Immature natural killer cell (primary cell): ENCODE measurements at regions not wholly inside any gene's neighbourhood (a gene's known extent, or its start where the extent isn't known, plus 50 kb on each side); places are given as distances from the start of the nearest gene placed in this dataset.

ENCODE experiments used
- DNase-seq, 3 donors: peaks; one replicate each; pipeline ENCODE4 v3.0.0; 2022; ENCODE audit warnings: mixed read lengths in 1 of 3
- H3K27ac Mint-ChIP-seq, 6 donors: one replicate each; pipeline ENCODE4 v1.8.0; 2020; ENCODE audit warnings: mixed read lengths in 6 of 6, mild to moderate bottlenecking in 5 of 6, inconsistent platforms in 4 of 6, moderate library complexity in 3 of 6
- H3K27me3 Mint-ChIP-seq, 3 donors: one replicate each; pipeline ENCODE4 v1.8.0; 2020 to 2021; ENCODE audit warnings: low read depth in 3 of 3, mild to moderate bottlenecking in 3 of 3, mixed read lengths in 3 of 3, moderate library complexity in 3 of 3, inconsistent platforms in 1 of 3
- H3K36me3 Mint-ChIP-seq, 3 donors: one replicate each; pipeline ENCODE4 v1.8.0; 2020; ENCODE audit warnings: mixed read lengths in 3 of 3, inconsistent platforms in 2 of 3, mild to moderate bottlenecking in 2 of 3
- H3K4me1 Mint-ChIP-seq, 2 donors: one replicate each; pipeline ENCODE4 v1.8.0; 2020; ENCODE audit warnings: inconsistent platforms in 2 of 2, mild to moderate bottlenecking in 2 of 2, mixed read lengths in 2 of 2, moderate library complexity in 1 of 2
- H3K4me3 Mint-ChIP-seq, 5 donors: one replicate each; pipeline ENCODE4 v1.8.0; 2020; ENCODE audit warnings: mild to moderate bottlenecking in 5 of 5, mixed read lengths in 5 of 5, inconsistent platforms in 3 of 5, moderate library complexity in 3 of 5
- H3K9me3 Mint-ChIP-seq, 6 donors: one replicate each; pipeline ENCODE4 v1.8.0; 2020; ENCODE audit warnings: mild to moderate bottlenecking in 6 of 6, mixed read lengths in 6 of 6, inconsistent platforms in 4 of 6, moderate library complexity in 3 of 6

DNA sequence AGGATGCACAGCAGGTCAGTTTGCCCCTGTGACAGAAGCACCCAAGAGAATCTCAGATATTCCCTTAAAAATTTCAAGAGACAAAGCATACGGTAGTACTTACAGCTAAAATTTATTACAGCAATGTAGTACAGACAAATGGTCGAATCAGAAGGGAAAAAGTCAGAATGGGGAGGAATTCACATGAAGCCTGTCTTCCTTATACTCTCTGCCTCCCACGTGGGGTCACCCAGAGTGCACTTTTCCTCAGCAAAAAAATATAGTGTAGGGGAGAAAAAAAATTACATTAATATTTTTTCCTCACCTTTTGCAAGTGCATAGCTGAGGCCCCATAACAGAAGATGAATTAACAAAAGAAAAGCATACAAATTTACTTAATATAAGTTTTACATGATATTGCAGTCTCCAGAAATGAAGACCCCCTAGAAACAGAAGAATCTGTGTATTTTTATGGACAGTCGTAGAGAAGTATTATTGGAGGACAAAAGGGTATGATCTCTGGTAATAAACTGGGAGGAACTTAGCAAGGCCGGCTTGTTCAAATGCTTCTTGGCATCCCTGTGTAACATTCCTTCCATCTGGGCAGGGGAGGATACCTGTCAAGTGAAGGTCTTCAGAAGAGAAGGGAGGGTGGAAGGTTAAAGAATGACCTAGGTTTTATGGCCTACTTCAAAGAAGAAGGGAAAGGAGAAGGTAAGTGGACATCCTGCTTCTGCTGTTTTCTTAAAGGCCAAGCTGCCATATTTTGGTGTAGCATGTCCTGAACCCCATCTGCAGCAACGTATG lies 270.6 kb upstream of the MAGI2 start:
- H3K27ac Mint-ChIP-seq, result no peak overlapping the region
- no peaks in the 10 kb centered on the region for H3K4me1 Mint-ChIP-seq
- no peak overlapping the region for H3K4me3 Mint-ChIP-seq
- H3K36me3 Mint-ChIP-seq, result no peaks in the 10 kb centered on the region
- H3K9me3 Mint-ChIP-seq, result peaks cover 8 to 34% (median 13%) of the 10 kb centered on the region in 6 donors
- peaks cover 0 to 3% (median under 1%) of the 10 kb centered on the region in 3 donors for H3K27me3 Mint-ChIP-seq
- no peak for DNase-seq

DNA sequence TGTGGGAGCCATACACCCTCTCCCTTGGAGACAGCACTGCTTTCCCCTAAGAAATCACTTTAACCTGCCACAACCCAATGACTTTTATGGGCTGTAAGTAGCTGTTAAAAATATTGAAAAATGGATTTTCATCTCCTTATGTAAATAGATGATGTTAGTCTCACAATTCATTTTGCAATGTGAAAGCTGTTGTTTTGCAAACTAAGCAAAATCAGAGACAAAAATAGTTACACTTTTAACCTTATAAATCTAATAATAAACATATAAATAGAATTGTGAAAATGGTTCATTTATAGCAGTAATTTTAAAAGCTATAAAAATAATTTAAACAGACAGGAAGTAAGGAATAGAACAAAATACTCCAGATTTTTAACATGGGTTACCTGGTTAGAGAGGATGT lies 268.8 kb upstream of the MAGI2 start:
- Mint-ChIP-seq H3K4me3 (no peak overlapping the region), H3K36me3 (no peaks in the 10 kb centered on the region), H3K4me1 (no peaks in the 10 kb centered on the region), H3K27me3 (peaks cover 0 to 3% (median 0%) of the 10 kb centered on the region in 3 donors), H3K9me3 (peaks cover 8 to 42% (median 18%) of the 10 kb centered on the region in 6 donors), H3K27ac (no peak overlapping the region)
- no peak for DNase-seq

DNA sequence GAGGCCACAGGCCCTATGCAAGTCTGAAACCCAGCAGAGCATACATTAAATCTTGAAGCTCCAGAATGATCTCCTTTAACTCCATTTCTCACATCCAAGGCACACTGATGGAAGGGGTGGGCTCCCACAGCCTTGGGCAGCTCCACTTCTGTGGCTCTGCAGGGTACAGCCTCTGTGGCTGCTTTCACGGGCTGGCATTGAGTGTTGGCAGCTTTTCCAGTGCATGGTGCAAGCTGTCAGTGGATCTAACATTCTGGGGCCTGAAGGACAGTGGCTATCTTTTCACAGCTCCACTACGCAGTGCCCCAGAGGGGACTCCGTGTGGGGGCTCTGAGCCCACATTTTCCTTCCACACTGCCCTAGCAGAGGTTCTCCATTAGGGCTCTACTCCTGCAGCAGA lies 265.7 kb upstream of the MAGI2 start:
- Mint-ChIP-seq H3K27ac (no peak overlapping the region), H3K4me3 (no peak overlapping the region), H3K9me3 (peaks cover 11 to 47% (median 18%) of the 10 kb centered on the region in 6 donors), H3K36me3 (no peaks in the 10 kb centered on the region), H3K4me1 (no peaks in the 10 kb centered on the region), H3K27me3 (peaks cover 0 to 3% (median 0%) of the 10 kb centered on the region in 3 donors)
- DNase-seq, result no peak

DNA sequence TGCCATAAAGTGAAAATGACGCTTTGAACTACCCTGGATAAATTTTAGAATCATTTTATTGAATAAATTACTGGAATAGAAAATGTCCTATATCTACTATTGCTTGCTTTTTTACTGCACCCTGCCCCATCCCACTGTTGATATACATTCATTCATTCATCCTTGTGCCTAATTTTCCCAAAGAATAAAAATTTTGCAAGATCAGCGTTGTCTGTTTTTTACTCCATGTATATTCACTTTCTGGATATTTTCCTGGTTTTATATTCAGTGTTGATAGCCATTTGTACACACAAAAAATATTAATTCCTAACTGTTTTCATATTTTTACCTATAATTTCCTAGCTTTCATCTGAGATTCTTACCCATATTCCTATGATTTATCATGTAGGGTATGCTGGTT lies 262.9 kb upstream of the MAGI2 start:
- H3K9me3 Mint-ChIP-seq, result peaks cover 7 to 63% (median 11%) of the 10 kb centered on the region in 6 donors
- DNase-seq, result no peak
- H3K27ac Mint-ChIP-seq, result no peak overlapping the region
- H3K4me3 Mint-ChIP-seq, result no peak overlapping the region
- H3K36me3 Mint-ChIP-seq, result no peaks in the 10 kb centered on the region
- H3K4me1 Mint-ChIP-seq, result no peaks in the 10 kb centered on the region
- peaks cover 0 to 3% (median 0%) of the 10 kb centered on the region in 3 donors for H3K27me3 Mint-ChIP-seq

DNA sequence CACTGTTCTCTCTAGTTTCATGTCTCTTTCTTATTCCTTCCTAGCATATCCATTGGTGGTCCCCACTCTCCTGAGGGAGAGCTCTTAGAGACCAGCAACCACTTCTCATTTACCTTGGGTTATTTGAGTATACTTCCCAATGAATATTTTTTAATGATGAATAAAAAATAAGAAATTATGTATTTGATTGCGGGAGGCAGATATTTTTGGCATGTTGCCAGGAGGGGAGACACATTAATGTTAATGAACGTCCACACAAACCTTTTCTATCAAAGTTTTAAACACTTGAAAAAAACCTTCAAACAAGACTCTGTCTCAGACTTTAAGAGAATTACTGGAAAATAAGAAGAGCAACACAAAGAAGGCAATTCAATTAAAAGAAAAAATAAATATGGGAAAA lies 260.6 kb upstream of the MAGI2 start:
- no peak overlapping the region for H3K27ac Mint-ChIP-seq
- H3K9me3 Mint-ChIP-seq, result peaks cover 5 to 54% (median 7%) of the 10 kb centered on the region in 6 donors

DNA sequence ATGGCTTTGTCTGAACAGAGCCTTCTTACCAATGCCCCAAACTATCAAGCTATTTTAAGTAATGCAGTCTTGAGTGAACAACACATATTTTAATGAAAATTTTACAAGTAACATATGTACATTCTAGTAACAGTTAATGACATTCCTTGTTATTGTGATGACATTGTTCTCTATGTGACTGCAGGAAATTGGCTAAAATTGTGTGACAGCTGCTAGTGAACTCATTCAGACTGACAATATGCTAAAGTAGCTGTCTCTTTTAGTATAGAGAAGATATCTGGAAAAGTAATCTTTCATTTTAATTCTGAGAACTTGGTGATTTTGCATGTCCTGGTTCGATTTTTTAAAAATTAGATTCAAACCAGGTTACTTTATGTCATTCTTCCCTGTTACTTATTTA lies 259.8 kb upstream of the MAGI2 start:
- no peak overlapping the region for H3K27ac Mint-ChIP-seq
- peaks cover 2 to 48% (median 7%) of the 10 kb centered on the region in 6 donors for H3K9me3 Mint-ChIP-seq
- H3K27me3 Mint-ChIP-seq, result peaks cover 0 to 3% (median 1%) of the 10 kb centered on the region in 3 donors
- H3K36me3 Mint-ChIP-seq, result no peaks in the 10 kb centered on the region
- H3K4me1 Mint-ChIP-seq, result no peaks in the 10 kb centered on the region
- no peak overlapping the region for H3K4me3 Mint-ChIP-seq
- DNase-seq, result no peak

More for the DNA sequence above, 260.6 kb upstream of the MAGI2 start:
- DNase-seq, result no peak
- peaks cover 0 to 3% (median 1%) of the 10 kb centered on the region in 3 donors for H3K27me3 Mint-ChIP-seq
- H3K4me1 Mint-ChIP-seq, result no peaks in the 10 kb centered on the region
- H3K36me3 Mint-ChIP-seq, result no peaks in the 10 kb centered on the region
- no peak overlapping the region for H3K4me3 Mint-ChIP-seq

DNA sequence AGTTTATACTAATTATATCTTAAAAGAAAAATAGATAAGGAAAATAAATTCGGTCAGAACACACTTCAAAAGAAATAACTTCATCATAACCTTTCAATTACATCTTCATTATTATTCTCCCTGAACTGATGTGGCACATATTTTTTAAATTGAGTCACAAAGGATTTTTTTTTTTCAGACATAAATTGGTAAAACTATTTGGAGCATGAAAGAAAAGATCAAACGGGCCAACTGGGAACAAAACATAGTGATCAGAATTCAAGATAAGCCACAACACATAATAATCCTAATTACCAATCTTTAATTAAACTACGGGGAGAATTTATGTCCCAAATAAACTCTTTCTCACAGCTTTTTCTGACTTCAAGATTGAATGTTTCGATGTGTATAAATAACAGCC lies 258.2 kb upstream of the MAGI2 start:
- H3K27ac Mint-ChIP-seq, result no peak overlapping the region
- no peak overlapping the region for H3K4me3 Mint-ChIP-seq
- DNase-seq, result no peak
- peaks cover 0 to 1% (median 0%) of the 10 kb centered on the region in 3 donors for H3K27me3 Mint-ChIP-seq
- peaks cover 0 to 43% (median 7%) of the 10 kb centered on the region in 6 donors for H3K9me3 Mint-ChIP-seq
- no peaks in the 10 kb centered on the region for H3K4me1 Mint-ChIP-seq
- H3K36me3 Mint-ChIP-seq, result peaks cover 0 to under 1% (median 0%) of the 10 kb centered on the region in 3 donors

DNA sequence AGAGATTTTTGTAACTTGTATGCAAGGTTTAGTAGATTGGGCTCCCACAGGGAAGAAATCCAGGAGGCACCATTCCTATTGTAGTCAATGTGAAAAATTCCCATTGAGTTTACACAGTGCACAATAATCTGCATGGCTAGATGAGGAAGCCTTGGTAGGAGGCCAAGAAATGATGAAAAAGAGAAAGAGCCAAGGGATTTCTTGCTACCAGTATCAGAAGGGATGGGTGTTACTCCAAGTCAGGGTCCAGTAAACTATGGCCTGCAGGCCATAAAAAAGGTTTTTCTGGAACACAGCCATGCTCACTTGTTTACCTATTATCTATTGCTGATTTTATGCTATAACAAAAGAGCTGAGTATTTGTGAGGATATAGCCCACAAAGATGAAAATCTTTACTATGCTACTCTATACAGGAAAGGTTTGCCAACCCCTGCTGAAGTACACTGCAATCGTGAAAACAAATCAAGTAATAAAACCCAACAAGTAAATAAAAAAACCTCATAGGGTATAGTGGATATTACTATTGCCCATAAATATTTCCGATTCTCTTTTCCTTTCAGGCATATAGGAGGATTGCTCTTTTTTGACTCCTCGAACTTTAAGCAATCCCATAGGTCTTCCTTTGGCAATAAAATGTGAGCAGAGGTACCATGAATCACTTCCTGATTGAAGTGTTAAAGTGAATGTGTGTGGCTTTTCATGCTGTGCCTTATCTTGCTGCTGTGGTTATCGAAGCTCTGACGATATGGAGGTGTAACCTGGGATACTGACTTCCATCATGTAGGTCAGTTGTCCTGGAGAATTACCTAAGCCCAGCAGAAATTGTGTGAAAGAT lies 256.3 kb upstream of the MAGI2 start:
- Mint-ChIP-seq H3K36me3 (peaks cover 0 to 4% (median 0%) of the 10 kb centered on the region in 3 donors), H3K4me3 (no peak overlapping the region), H3K27ac (no peak overlapping the region), H3K4me1 (no peaks in the 10 kb centered on the region), H3K9me3 (peaks cover 3 to 39% (median 9%) of the 10 kb centered on the region in 6 donors), H3K27me3 (peaks cover 0 to 1% (median 0%) of the 10 kb centered on the region in 3 donors)
- DNase-seq, result no peak

DNA sequence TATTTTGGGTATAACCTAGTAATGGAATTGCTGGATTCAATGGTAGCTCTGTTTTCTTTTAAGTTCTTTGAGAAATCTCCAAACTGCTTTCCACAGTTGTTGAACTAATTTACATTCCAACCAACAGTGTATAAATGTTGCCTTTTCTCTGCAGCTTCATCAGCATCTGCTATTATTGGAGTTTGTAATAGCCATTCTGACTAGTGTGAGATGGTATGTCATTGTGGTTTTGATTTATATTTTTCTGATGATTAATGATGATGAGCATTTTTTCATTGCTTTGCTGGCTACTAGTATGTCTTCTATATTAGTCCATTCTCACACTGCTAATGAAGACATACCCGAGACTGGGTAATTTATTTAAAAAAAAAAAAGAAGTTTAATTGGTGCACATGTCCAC lies 248.6 kb upstream of the MAGI2 start:
- H3K27me3 Mint-ChIP-seq, result no peaks in the 10 kb centered on the region
- H3K27ac Mint-ChIP-seq, result no peak overlapping the region
- no peak overlapping the region for H3K4me3 Mint-ChIP-seq
- DNase-seq, result no peak
- H3K36me3 Mint-ChIP-seq, result peaks cover 0 to 4% (median 0%) of the 10 kb centered on the region in 3 donors
- peaks cover 4 to 41% (median 19%) of the 10 kb centered on the region in 6 donors for H3K9me3 Mint-ChIP-seq
- no peaks in the 10 kb centered on the region for H3K4me1 Mint-ChIP-seq

- H3K4me1 Mint-ChIP-seq, result no peaks in the 10 kb centered on the region
- no peak for DNase-seq
- H3K9me3 Mint-ChIP-seq, result peaks cover 2 to 28% (median 13%) of the 10 kb centered on the region in 6 donors
- no peaks in the 10 kb centered on the region for H3K36me3 Mint-ChIP-seq
- H3K27ac Mint-ChIP-seq, result no peak overlapping the region
- peaks cover 0 to 2% (median 0%) of the 10 kb centered on the region in 3 donors for H3K27me3 Mint-ChIP-seq
- no peak overlapping the region for H3K4me3 Mint-ChIP-seq
Measured at GRCh38 chr7:79692015-79692414, 238.5 kb upstream of the MAGI2 start.

GRCh38 chr7:79691074-79691473 lies 237.6 kb upstream of the MAGI2 start:
- no peak overlapping the region for H3K27ac Mint-ChIP-seq
- DNase-seq, result no peak
- H3K4me1 Mint-ChIP-seq, result no peaks in the 10 kb centered on the region
- peaks cover 3 to 32% (median 14%) of the 10 kb centered on the region in 6 donors for H3K9me3 Mint-ChIP-seq
- H3K4me3 Mint-ChIP-seq, result no peak overlapping the region
- peaks cover 0 to 2% (median 0%) of the 10 kb centered on the region in 3 donors for H3K27me3 Mint-ChIP-seq
- no peaks in the 10 kb centered on the region for H3K36me3 Mint-ChIP-seq

DNA sequence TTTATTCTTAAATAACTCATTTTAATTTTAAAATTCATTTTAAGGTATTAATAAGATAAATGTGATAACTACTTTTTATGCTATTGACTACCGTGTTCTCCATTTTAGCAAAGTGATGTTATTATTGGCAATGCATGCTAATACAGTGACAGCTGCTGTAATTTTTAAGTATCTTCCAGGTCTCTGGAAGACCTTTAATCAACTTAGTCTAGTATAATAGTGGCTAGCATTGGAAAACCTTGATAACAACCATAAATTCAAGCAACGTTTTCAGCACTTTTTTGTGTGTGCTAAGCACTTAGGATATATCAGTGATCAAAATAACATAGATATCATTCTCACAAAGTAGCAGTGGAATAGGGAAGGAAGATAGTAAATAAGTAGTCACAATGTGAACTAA lies 230.9 kb upstream of the MAGI2 start:
- H3K36me3 Mint-ChIP-seq, result no peaks in the 10 kb centered on the region
- H3K4me1 Mint-ChIP-seq, result no peaks in the 10 kb centered on the region
- no peak overlapping the region for H3K4me3 Mint-ChIP-seq
- H3K27ac Mint-ChIP-seq, result no peak overlapping the region
- H3K27me3 Mint-ChIP-seq, result peaks cover 0 to 1% (median 0%) of the 10 kb centered on the region in 3 donors
- DNase-seq, result no peak
- peaks cover 7 to 53% (median 22%) of the 10 kb centered on the region in 6 donors for H3K9me3 Mint-ChIP-seq

DNA sequence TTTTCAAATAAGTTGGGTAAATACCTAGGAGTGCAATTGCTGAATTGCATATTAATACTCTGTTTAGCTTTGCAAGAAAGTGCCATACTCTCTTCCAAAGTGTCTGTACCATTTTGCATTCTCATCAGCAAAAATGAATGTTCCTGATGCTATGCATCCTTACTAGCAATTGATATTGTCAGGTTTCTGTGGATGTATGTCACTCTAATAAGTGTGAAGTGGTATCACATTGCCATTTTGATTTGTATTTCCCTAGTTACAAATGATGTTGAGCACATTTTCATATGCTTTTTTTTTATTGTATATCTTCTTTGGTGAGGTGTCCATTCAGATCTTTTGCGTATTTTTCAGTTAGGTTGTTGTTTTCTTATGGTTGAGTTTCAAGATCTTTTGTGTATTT lies 230.4 kb upstream of the MAGI2 start:
- peaks cover 0 to 1% (median 0%) of the 10 kb centered on the region in 3 donors for H3K27me3 Mint-ChIP-seq
- H3K27ac Mint-ChIP-seq, result no peak overlapping the region
- DNase-seq, result no peak
- H3K4me3 Mint-ChIP-seq, result no peak overlapping the region
- peaks cover 7 to 53% (median 22%) of the 10 kb centered on the region in 6 donors for H3K9me3 Mint-ChIP-seq
- H3K4me1 Mint-ChIP-seq, result no peaks in the 10 kb centered on the region
- H3K36me3 Mint-ChIP-seq, result no peaks in the 10 kb centered on the region
